WI38 (cell line): ENCODE measurements at regions not wholly inside any gene's neighbourhood (a gene's known extent, or its start where the extent isn't known, plus 50 kb on each side); places are given as distances from the start of the nearest gene placed in this dataset.

ENCODE experiments used
- H3K4me3 ChIP-seq: 2 replicates; pipeline ENCODE4 v1.5.1; 2011; ENCODE audit warnings: low read depth, mild to moderate bottlenecking, control low read depth, low read length
- CTCF ChIP-seq: IDR thresholded peaks from 2 replicates; pipeline ENCODE4 v1.5.1; 2012; ENCODE audit warnings: low read depth, mild to moderate bottlenecking, control low read depth, low read length

- TF ChIP-seq CTCF = no peak
- H3K4me3 ChIP-seq = no peak overlapping the region
Observed at GRCh38 chr7:31256506-31256905, 84.0 kb downstream of the NEUROD6 start.

- no peak for TF ChIP-seq CTCF
- no peak overlapping the region for H3K4me3 ChIP-seq
Observed at GRCh38 chr7:31254926-31255325, 85.6 kb downstream of the NEUROD6 start.

GRCh38 chr7:31253532-31253931, 87.0 kb downstream of the NEUROD6 start:
- TF ChIP-seq CTCF = no peak
- H3K4me3 ChIP-seq = no peak overlapping the region

GRCh38 chr7:31251441-31251840, 89.1 kb downstream of the NEUROD6 start:
- H3K4me3 ChIP-seq = no peak overlapping the region
- no peak for TF ChIP-seq CTCF

- no peak overlapping the region for H3K4me3 ChIP-seq
- TF ChIP-seq CTCF = no peak
Observed at GRCh38 chr7:31249671-31250070, 90.9 kb downstream of the NEUROD6 start.

GRCh38 chr7:31236868-31237267, 103.7 kb downstream of the NEUROD6 start:
- no peak overlapping the region for H3K4me3 ChIP-seq
- TF ChIP-seq CTCF = no peak

- no peak overlapping the region for H3K4me3 ChIP-seq
- no peak for TF ChIP-seq CTCF
Observed at GRCh38 chr7:31234836-31235605, 105.5 kb downstream of the NEUROD6 start.
